ENCODE measurements at regions not wholly inside any gene's neighbourhood (a gene's known extent, or its start where the extent isn't known, plus 50 kb on each side); places are given as distances from the start of the nearest gene placed in this dataset.

GRCh38 chr3:153349108-153349499 is 187.1 kb downstream of the RAP2B start:
- H4K20me1 ChIP-seq (ENCODE audit: insufficient read depth, low read length) = no peaks in the 10 kb centered on the region
- H3K36me3 ChIP-seq (ENCODE audit: insufficient read depth, low read length) = no peaks in the 10 kb centered on the region
- no peak for DNase-seq
- H3K79me2 ChIP-seq (ENCODE audit: insufficient read depth, low read length) = no peaks in the 10 kb centered on the region
- no peaks in the 10 kb centered on the region for H3K27me3 ChIP-seq (ENCODE audit: insufficient read depth, low read length, poor library complexity)
- H3K4me3 ChIP-seq (ENCODE audit: low read depth in 1 of 2, low read length in 2 of 2) = no peak overlapping the region
- no peak overlapping the region for H3K27ac ChIP-seq (ENCODE audit: low read length)
- H2AFZ ChIP-seq (ENCODE audit: low read depth, low read length) = no peak overlapping the region
- TF ChIP-seq EZH2 (IDR thresholded peaks at IDR 0.05; ENCODE audit: borderline replicate concordance, low read depth, low read length, severe bottlenecking) (no peak), CTCF (IDR thresholded peaks at IDR 0.05; ENCODE audit: borderline replicate concordance, extremely low read depth, low read length, poor library complexity, severe bottlenecking) (no peak)
- no peaks in the 10 kb centered on the region for H3K4me1 ChIP-seq (ENCODE audit: insufficient read depth, low read length)
- no peak overlapping the region for H3K4me2 ChIP-seq (ENCODE audit: insufficient read depth, low read length)
- no peak overlapping the region for H3K9ac ChIP-seq (ENCODE audit: low read depth, low read length)
- no peak for ATAC-seq (ENCODE audit: insufficient read depth, low read depth)
- H3K9me3 ChIP-seq (ENCODE audit: insufficient read depth, low read length, severe bottlenecking) = no peaks in the 10 kb centered on the region

- Histone ChIP-seq H3K79me2 (ENCODE audit: insufficient read depth, low read length) (no peaks in the 10 kb centered on the region), H3K9me3 (ENCODE audit: insufficient read depth, low read length, severe bottlenecking) (no peaks in the 10 kb centered on the region), H3K4me3 (ENCODE audit: low read depth in 1 of 2, low read length in 2 of 2) (no peak overlapping the region), H3K27ac (ENCODE audit: low read length) (no peak overlapping the region), H3K36me3 (ENCODE audit: insufficient read depth, low read length) (no peaks in the 10 kb centered on the region), H3K27me3 (ENCODE audit: insufficient read depth, low read length, poor library complexity) (no peaks in the 10 kb centered on the region), H3K4me2 (ENCODE audit: insufficient read depth, low read length) (no peak overlapping the region), H3K4me1 (ENCODE audit: insufficient read depth, low read length) (no peaks in the 10 kb centered on the region), H3K9ac (ENCODE audit: low read depth, low read length) (no peak overlapping the region), H2AFZ (ENCODE audit: low read depth, low read length) (no peak overlapping the region), H4K20me1 (ENCODE audit: insufficient read depth, low read length) (no peaks in the 10 kb centered on the region)
- TF ChIP-seq CTCF (IDR thresholded peaks at IDR 0.05; ENCODE audit: borderline replicate concordance, extremely low read depth, low read length, poor library complexity, severe bottlenecking) (no peak), EZH2 (IDR thresholded peaks at IDR 0.05; ENCODE audit: borderline replicate concordance, low read depth, low read length, severe bottlenecking) (no peak)
- DNase-seq = no peak
- no peak for ATAC-seq (ENCODE audit: insufficient read depth, low read depth)
Observed at GRCh38 chr3:153350420-153350819, 188.4 kb downstream of the RAP2B start.

- no peak overlapping the region for H3K27ac ChIP-seq (ENCODE audit: low read length)
- H3K27me3 ChIP-seq (ENCODE audit: insufficient read depth, low read length, poor library complexity) = no peaks in the 10 kb centered on the region
- no peaks in the 10 kb centered on the region for H3K36me3 ChIP-seq (ENCODE audit: insufficient read depth, low read length)
- DNase-seq = no peak
- no peaks in the 10 kb centered on the region for H3K4me1 ChIP-seq (ENCODE audit: insufficient read depth, low read length)
- no peak overlapping the region for H3K9ac ChIP-seq (ENCODE audit: low read depth, low read length)
- no peaks in the 10 kb centered on the region for H3K9me3 ChIP-seq (ENCODE audit: insufficient read depth, low read length, severe bottlenecking)
- TF ChIP-seq EZH2 (IDR thresholded peaks at IDR 0.05; ENCODE audit: borderline replicate concordance, low read depth, low read length, severe bottlenecking) = no peak
- no peak for TF ChIP-seq CTCF (IDR thresholded peaks at IDR 0.05; ENCODE audit: borderline replicate concordance, extremely low read depth, low read length, poor library complexity, severe bottlenecking)
- no peak overlapping the region for H3K4me2 ChIP-seq (ENCODE audit: insufficient read depth, low read length)
- no peaks in the 10 kb centered on the region for H3K79me2 ChIP-seq (ENCODE audit: insufficient read depth, low read length)
- no peak overlapping the region for H2AFZ ChIP-seq (ENCODE audit: low read depth, low read length)
- no peaks in the 10 kb centered on the region for H4K20me1 ChIP-seq (ENCODE audit: insufficient read depth, low read length)
- no peak for ATAC-seq (ENCODE audit: insufficient read depth, low read depth)
- H3K4me3 ChIP-seq (ENCODE audit: low read depth in 1 of 2, low read length in 2 of 2) = no peak overlapping the region
Observed at GRCh38 chr3:153354641-153355040, 192.6 kb downstream of the RAP2B start.

GRCh38 chr3:153355559-153355958 is 193.5 kb downstream of the RAP2B start:
- Histone ChIP-seq H3K4me1 (ENCODE audit: insufficient read depth, low read length) (no peaks in the 10 kb centered on the region), H3K4me2 (ENCODE audit: insufficient read depth, low read length) (no peak overlapping the region), H2AFZ (ENCODE audit: low read depth, low read length) (no peak overlapping the region), H3K27ac (ENCODE audit: low read length) (no peak overlapping the region), H4K20me1 (ENCODE audit: insufficient read depth, low read length) (no peaks in the 10 kb centered on the region), H3K9ac (ENCODE audit: low read depth, low read length) (no peak overlapping the region), H3K36me3 (ENCODE audit: insufficient read depth, low read length) (no peaks in the 10 kb centered on the region), H3K27me3 (ENCODE audit: insufficient read depth, low read length, poor library complexity) (no peaks in the 10 kb centered on the region), H3K9me3 (ENCODE audit: insufficient read depth, low read length, severe bottlenecking) (no peaks in the 10 kb centered on the region), H3K4me3 (ENCODE audit: low read depth in 1 of 2, low read length in 2 of 2) (no peak overlapping the region), H3K79me2 (ENCODE audit: insufficient read depth, low read length) (no peaks in the 10 kb centered on the region)
- no peak for ATAC-seq (ENCODE audit: insufficient read depth, low read depth)
- TF ChIP-seq CTCF (IDR thresholded peaks at IDR 0.05; ENCODE audit: borderline replicate concordance, extremely low read depth, low read length, poor library complexity, severe bottlenecking) = no peak
- TF ChIP-seq EZH2 (IDR thresholded peaks at IDR 0.05; ENCODE audit: borderline replicate concordance, low read depth, low read length, severe bottlenecking) = no peak
- DNase-seq = no peak
